Spleen (tissue), 7 donors: ENCODE measurements at regions not wholly inside any gene's neighbourhood (a gene's known extent, or its start where the extent isn't known, plus 50 kb on each side); places are given as distances from the start of the nearest gene placed in this dataset.

Source experiments
- POLR2A ChIP-seq, 3 donors: fragments of 450-650 bp; IDR thresholded peaks; one replicate each; pipeline ENCODE4 v1.5.1; 2017; ENCODE audit warnings: antibody characterized with exemption in 3 of 3, mild to moderate bottlenecking in 1 of 3
- POLR2AphosphoS5 ChIP-seq, 3 donors: sonication (generic); formaldehyde crosslinking; IDR thresholded peaks; one replicate each; pipeline ENCODE4 v1.5.1; 2017; ENCODE audit warnings: antibody characterized with exemption in 3 of 3
- TF ChIP-seq, protein P1 (sequence below), 11 experiments: fragments of 200-600 bp in 7 of 11; fragments of 450-650 bp in 4 of 11; sonication (generic) in 4 of 11; IDR thresholded peaks in 8 of 11; conservative IDR thresholded peaks in 3 of 11; 1 replicate in 7 of 11; 2 replicates in 4 of 11; pipeline versions ENCODE4 v1.4.0 to v1.8.0; 2016 to 2021; ENCODE audit warnings: antibody characterized with exemption in 11 of 11, inconsistent platforms in 4 of 11, mild to moderate bottlenecking in 1 of 11
- donor health status: DM: no; HTN: no; CAD: no; lungs with moderate emphysema.
- donor health status: DM: no; HTN: no; CAD: no.
- donor health status: DM: no; HTN: no; CAD: no.

- TF ChIP-seq, protein P1, sequence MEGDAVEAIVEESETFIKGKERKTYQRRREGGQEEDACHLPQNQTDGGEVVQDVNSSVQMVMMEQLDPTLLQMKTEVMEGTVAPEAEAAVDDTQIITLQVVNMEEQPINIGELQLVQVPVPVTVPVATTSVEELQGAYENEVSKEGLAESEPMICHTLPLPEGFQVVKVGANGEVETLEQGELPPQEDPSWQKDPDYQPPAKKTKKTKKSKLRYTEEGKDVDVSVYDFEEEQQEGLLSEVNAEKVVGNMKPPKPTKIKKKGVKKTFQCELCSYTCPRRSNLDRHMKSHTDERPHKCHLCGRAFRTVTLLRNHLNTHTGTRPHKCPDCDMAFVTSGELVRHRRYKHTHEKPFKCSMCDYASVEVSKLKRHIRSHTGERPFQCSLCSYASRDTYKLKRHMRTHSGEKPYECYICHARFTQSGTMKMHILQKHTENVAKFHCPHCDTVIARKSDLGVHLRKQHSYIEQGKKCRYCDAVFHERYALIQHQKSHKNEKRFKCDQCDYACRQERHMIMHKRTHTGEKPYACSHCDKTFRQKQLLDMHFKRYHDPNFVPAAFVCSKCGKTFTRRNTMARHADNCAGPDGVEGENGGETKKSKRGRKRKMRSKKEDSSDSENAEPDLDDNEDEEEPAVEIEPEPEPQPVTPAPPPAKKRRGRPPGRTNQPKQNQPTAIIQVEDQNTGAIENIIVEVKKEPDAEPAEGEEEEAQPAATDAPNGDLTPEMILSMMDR (IDR thresholded peaks at IDR 0.05 in 8 of 11, conservative IDR thresholded peaks at IDR 0.05 in 3 of 11), result no peak
- TF ChIP-seq POLR2AphosphoS5 (IDR thresholded peaks at IDR 0.05) (no peak), POLR2A (IDR thresholded peaks at IDR 0.05) (no peak)
Measured at GRCh38 chr2:129518937-129519336, 460.5 kb upstream of the RAB6C start.
